ENCODE measurements at regions not wholly inside any gene's neighbourhood (a gene's known extent, or its start where the extent isn't known, plus 50 kb on each side); places are given as distances from the start of the nearest gene placed in this dataset.
"Not testable (repeated sequence)": the region's sequence is repeated elsewhere in the genome, so short reads cannot be mapped to it uniquely, and the experiment has no call there.

DNA sequence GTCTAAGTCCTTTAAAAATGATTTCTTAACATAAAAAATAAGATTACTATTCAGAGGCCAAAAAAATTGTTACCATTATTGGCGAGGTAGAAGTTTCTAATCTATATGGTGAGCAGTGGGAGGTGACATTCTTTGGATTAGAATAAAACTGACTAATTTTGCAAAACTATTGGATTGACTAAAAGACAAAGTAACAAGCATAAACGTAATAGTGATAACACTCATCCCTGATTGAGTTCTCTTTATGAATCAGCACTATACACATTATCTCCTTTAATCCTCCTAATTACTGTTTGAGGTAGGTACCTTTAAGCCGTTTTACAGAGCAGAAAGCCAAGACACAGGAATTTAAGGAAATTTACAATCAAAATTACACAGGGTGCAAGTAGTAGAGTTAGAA, 139.2 kb upstream of the NRP1 start:
- no peaks in the 10 kb centered on the region for H3K36me3 ChIP-seq (ENCODE audit: control insufficient read depth in 1 of 2, insufficient read depth in 2 of 2, low read length in 1 of 2)
- no peaks in the 10 kb centered on the region for H3K9me3 ChIP-seq (ENCODE audit: control insufficient read depth, low read length)
- no peak overlapping the region for H3K4me3 ChIP-seq (ENCODE audit: low read length in 2 of 2)
- H3K4me1 ChIP-seq (ENCODE audit: control insufficient read depth in 1 of 2, insufficient read depth in 2 of 2, low read length in 2 of 2): no peaks in the 10 kb centered on the region
- no peak overlapping the region for H3K27ac ChIP-seq (ENCODE audit: low read depth in 1 of 2, low read length in 2 of 2)
- no peaks in the 10 kb centered on the region for H3K27me3 ChIP-seq (ENCODE audit: control insufficient read depth in 1 of 2, insufficient read depth in 2 of 2, low read length in 1 of 2)
- intact Hi-C loops (cut with DNase I): no loop called here
- 91 to 96% methylated on average over 3 of the region's 3 CpGs for WGBS, 2 donors
- ATAC-seq (ENCODE audit: low FRiP score): no peak
- no peak for DNase-seq

DNA sequence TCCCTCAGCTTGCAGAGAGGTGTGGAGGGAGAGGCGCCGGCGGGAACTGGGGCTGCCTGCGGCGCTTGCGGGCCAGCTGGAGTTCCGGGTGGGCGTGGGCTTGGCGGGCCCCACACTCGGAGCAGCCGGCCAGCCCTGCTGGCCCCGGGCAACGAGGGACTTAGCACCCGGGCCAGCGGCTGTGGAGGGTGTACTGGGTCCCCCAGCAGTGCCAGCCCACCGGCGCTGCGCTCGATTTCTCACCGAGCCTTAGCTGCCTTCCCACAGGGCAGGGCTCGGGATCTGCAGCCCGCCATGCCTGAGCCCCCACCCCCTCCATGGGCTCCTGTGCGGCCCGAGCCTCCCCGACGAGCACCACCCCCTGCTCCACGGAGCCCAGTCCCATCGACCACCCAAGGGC, 133.5 kb upstream of the NRP1 start:
- DNase-seq; H3K9me3 ChIP-seq (ENCODE audit: control insufficient read depth, low read length); H3K36me3 ChIP-seq (ENCODE audit: control insufficient read depth in 1 of 2, insufficient read depth in 2 of 2, low read length in 1 of 2); ATAC-seq (ENCODE audit: low FRiP score); H3K4me3 ChIP-seq (ENCODE audit: low read length in 2 of 2); H3K4me1 ChIP-seq (ENCODE audit: control insufficient read depth in 1 of 2, insufficient read depth in 2 of 2, low read length in 2 of 2); H3K27ac ChIP-seq (ENCODE audit: low read depth in 1 of 2, low read length in 2 of 2); H3K27me3 ChIP-seq (ENCODE audit: control insufficient read depth in 1 of 2, insufficient read depth in 2 of 2, low read length in 1 of 2): not testable (repeated sequence)
- 96% methylated on average over 23 to 28 of the region's 28 CpGs for WGBS, 2 donors
- intact Hi-C loops (cut with DNase I): loop anchor here in 1 of 2 donors (10.0 kb wide), 1 partner anchor 133 kb away; the partner anchor contains the start of gene NRP1

DNA sequence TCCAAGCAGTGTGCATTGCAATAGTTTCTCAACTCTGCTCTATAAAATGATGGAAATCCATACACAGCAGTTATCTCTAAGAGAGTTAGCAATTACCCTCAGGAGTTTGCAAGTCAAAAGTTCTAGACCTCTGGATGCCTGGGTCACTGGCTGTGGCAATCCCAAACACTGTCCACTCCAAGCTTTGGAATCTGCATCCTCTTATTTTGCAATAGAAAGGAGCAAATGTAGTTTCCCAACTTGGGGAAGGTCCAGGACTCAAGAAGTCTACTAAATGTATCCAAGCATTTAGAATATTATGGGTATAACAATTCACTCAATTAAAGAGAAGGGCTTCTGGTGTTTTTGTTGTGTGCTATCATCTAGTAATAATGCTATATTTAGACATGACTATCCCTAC, 131.3 kb upstream of the NRP1 start:
- ATAC-seq (ENCODE audit: low FRiP score): peak; percentile 56
- Histone ChIP-seq H3K27ac (ENCODE audit: low read depth in 1 of 2, low read length in 2 of 2) (no peak overlapping the region), H3K9me3 (ENCODE audit: control insufficient read depth, low read length) (no peaks in the 10 kb centered on the region), H3K4me1 (ENCODE audit: control insufficient read depth in 1 of 2, insufficient read depth in 2 of 2, low read length in 2 of 2) (peaks cover 2 to 5% of the 10 kb centered on the region in 2 donors), H3K27me3 (ENCODE audit: control insufficient read depth in 1 of 2, insufficient read depth in 2 of 2, low read length in 1 of 2) (no peaks in the 10 kb centered on the region), H3K36me3 (ENCODE audit: control insufficient read depth in 1 of 2, insufficient read depth in 2 of 2, low read length in 1 of 2) (no peaks in the 10 kb centered on the region), H3K4me3 (ENCODE audit: low read length in 2 of 2) (no peak overlapping the region)
- intact Hi-C loops (cut with DNase I): loop anchor here in 1 of 2 donors (10.0 kb wide), 1 partner anchor 131 kb away; the partner anchor contains the start of gene NRP1
- DNase-seq: no peak

DNA sequence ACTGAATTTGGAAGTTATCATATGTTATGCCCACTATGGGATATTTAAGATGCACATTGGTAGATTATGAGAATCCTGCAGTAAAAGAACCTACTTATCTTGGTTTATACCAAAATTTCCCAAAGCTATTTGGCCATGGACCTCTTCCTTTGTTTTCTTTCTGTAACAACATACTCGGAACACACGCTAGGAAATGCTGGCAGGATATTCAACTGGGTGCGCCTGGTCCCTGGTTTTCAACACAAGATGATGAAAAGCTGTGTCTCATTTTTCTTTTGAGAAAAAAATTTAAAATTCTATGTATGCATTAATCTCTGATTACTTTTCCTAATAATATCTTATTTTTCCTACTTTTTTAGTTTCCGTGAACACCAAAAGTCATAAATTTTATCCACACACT, 128.5 kb upstream of the NRP1 start:
- no peak for ATAC-seq (ENCODE audit: low FRiP score)
- Histone ChIP-seq H3K27me3 (ENCODE audit: control insufficient read depth in 1 of 2, insufficient read depth in 2 of 2, low read length in 1 of 2) (no peaks in the 10 kb centered on the region), H3K4me3 (ENCODE audit: low read length in 2 of 2) (no peak overlapping the region), H3K9me3 (ENCODE audit: control insufficient read depth, low read length) (no peaks in the 10 kb centered on the region), H3K36me3 (ENCODE audit: control insufficient read depth in 1 of 2, insufficient read depth in 2 of 2, low read length in 1 of 2) (no peaks in the 10 kb centered on the region), H3K27ac (ENCODE audit: low read depth in 1 of 2, low read length in 2 of 2) (no peak overlapping the region), H3K4me1 (ENCODE audit: control insufficient read depth in 1 of 2, insufficient read depth in 2 of 2, low read length in 2 of 2) (peaks cover 4 to 10% of the 10 kb centered on the region in 2 donors)
- WGBS, 2 donors: 39 to 40% methylated on average over 4 of the region's 4 CpGs
- DNase-seq: no peak
- intact Hi-C loops (cut with DNase I): loop anchor here in 1 of 2 donors (10.0 kb wide), 1 partner anchor 128 kb away; the partner anchor contains the start of gene NRP1

DNA sequence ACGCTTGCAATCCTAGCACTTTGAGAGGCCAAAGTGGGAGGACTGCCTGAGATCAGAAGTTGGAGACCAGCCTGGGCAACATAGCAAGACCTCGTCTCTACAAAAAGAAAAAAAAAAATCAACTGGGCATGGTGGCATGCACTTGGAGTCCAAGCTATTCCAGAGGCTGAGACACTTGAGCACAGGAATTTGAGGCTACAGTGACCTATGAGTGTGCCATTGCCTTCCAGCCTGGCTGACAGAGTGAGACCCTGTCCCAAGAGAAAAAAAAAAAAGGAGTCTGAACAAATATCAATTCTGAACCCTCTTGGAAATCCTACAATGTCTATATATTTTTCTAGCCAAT, 126.8 kb upstream of the NRP1 start:
- DNase-seq (peak in 1 of 2 donors; percentile 51), ATAC-seq (ENCODE audit: low FRiP score) (peak; percentile 15)
- no peaks in the 10 kb centered on the region for H3K36me3 ChIP-seq (ENCODE audit: control insufficient read depth in 1 of 2, insufficient read depth in 2 of 2, low read length in 1 of 2)
- peak overlapping the region; percentile 51 to 85 for H3K27ac ChIP-seq (ENCODE audit: low read depth in 1 of 2, low read length in 2 of 2)
- intact Hi-C loops (cut with DNase I): loop anchor here in 1 of 2 donors (10.0 kb wide), 1 partner anchor 126 kb away; the partner anchor contains the start of gene NRP1
- no peak overlapping the region for H3K4me3 ChIP-seq (ENCODE audit: low read length in 2 of 2)
- no peaks in the 10 kb centered on the region for H3K9me3 ChIP-seq (ENCODE audit: control insufficient read depth, low read length)
- 0 to 6% methylated on average over 2 of the region's 2 CpGs for WGBS, 2 donors
- no peaks in the 10 kb centered on the region for H3K27me3 ChIP-seq (ENCODE audit: control insufficient read depth in 1 of 2, insufficient read depth in 2 of 2, low read length in 1 of 2)
- H3K4me1 ChIP-seq (ENCODE audit: control insufficient read depth in 1 of 2, insufficient read depth in 2 of 2, low read length in 2 of 2): peaks cover 4 to 10% of the 10 kb centered on the region in 2 donors

DNA sequence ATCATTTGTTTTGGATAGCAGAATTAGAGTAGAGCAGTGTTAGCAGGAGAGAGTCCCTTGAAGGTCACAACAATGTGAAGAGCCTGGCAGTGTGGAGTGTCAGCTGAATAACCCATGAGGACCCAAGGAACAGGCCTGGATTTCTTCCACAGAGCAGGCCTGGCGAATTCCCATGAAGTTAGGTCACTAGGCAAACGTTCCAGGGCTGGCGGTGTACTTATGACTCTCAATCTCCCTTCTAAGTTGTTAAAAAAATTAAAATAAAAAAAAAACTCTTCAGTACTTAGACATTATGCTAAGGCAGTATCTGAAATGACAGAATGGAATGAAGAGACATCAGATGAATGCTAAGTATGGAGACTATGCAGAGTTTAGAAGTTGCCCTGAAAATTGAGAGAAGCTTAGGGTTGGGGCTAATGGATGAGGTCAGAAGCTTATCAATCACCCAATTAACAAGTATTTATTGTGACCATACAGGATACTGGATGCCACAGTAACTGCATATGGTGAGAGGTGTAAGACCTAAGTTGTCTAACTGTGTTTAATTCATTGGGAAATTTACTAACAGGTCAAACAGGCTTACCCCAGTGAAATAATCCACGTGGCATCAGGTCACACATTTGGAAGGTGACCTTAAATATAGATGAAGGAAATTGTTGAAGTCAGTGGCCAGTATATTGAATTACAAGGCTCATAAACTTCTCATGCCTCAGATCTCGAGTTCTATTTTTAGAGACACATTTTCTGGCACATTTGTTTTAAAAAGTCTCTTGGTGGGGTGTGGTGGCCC, 126.2 kb upstream of the NRP1 start:
- WGBS, 2 donors: 7 to 9% methylated on average over 5 of the region's 5 CpGs
- no peaks in the 10 kb centered on the region for H3K9me3 ChIP-seq (ENCODE audit: control insufficient read depth, low read length)
- peak; percentile 77 to 87 for DNase-seq
- H3K4me1 ChIP-seq (ENCODE audit: control insufficient read depth in 1 of 2, insufficient read depth in 2 of 2, low read length in 2 of 2): peaks cover 4 to 10% of the 10 kb centered on the region in 2 donors
- H3K27me3 ChIP-seq (ENCODE audit: control insufficient read depth in 1 of 2, insufficient read depth in 2 of 2, low read length in 1 of 2): no peaks in the 10 kb centered on the region
- H3K4me3 ChIP-seq (ENCODE audit: low read length in 2 of 2): no peak overlapping the region
- H3K36me3 ChIP-seq (ENCODE audit: control insufficient read depth in 1 of 2, insufficient read depth in 2 of 2, low read length in 1 of 2): no peaks in the 10 kb centered on the region
- peak overlapping the region; percentile 51 to 93 for H3K27ac ChIP-seq (ENCODE audit: low read depth in 1 of 2, low read length in 2 of 2)
- peak; percentile 76 for ATAC-seq (ENCODE audit: low FRiP score)
- intact Hi-C loops (cut with DNase I): loop anchor here in 1 of 2 donors (10.0 kb wide), 1 partner anchor 126 kb away; the partner anchor contains the start of gene NRP1

DNA sequence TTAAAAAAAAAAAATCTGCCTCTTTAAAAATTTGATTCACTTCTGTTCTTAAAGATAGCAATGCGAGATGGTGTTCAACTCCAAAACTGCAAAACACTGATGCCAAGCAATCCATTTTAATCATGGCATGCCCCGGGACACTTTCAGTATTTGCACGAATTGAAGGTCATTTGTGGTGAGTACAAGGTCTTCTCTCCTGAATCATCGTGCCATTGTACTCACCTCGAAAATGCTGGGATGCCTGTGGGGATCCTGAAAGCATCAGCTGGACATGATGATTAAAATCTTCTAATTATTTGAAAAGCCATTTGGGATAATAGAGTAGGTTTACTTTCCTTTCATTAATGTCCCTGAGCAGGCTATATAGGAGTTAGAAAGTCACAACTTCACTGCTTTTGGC, 125.1 kb upstream of the NRP1 start:
- Histone ChIP-seq H3K27ac (ENCODE audit: low read depth in 1 of 2, low read length in 2 of 2) (peak overlapping the region; percentile 64 to 93), H3K4me1 (ENCODE audit: control insufficient read depth in 1 of 2, insufficient read depth in 2 of 2, low read length in 2 of 2) (peaks cover 4 to 10% of the 10 kb centered on the region in 2 donors), H3K4me3 (ENCODE audit: low read length in 2 of 2) (no peak overlapping the region), H3K27me3 (ENCODE audit: control insufficient read depth in 1 of 2, insufficient read depth in 2 of 2, low read length in 1 of 2) (no peaks in the 10 kb centered on the region), H3K9me3 (ENCODE audit: control insufficient read depth, low read length) (no peaks in the 10 kb centered on the region), H3K36me3 (ENCODE audit: control insufficient read depth in 1 of 2, insufficient read depth in 2 of 2, low read length in 1 of 2) (no peaks in the 10 kb centered on the region)
- ATAC-seq (ENCODE audit: low FRiP score) (no peak), DNase-seq (no peak)
- intact Hi-C loops (cut with DNase I): loop anchor here in 1 of 2 donors (5.0 to 10.0 kb wide), 2 partner anchors 37 to 125 kb away; partner anchors contain the start of gene NRP1
- 10% methylated on average over 5 of the region's 5 CpGs for WGBS, 2 donors

DNA sequence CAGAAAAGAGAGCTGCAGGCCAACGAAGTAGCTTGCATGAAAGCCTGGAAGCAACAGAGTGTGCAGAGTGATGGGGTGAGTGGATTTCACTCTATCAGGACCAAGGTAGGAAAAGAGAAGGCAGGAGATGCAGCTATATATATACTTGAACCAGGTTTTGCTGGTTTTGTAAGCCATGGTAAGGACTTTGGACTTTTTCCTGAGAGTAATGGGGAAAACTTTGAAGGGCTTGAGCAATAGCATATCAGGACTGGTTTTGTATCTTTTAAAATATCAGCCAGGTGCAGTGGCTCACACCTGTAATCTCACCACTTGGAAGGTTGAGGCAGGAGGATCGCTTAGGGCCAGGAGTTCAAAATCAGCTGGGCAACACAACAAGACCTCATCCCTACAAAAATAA, 120.6 kb upstream of the NRP1 start:
- Histone ChIP-seq H3K9me3 (ENCODE audit: control insufficient read depth, low read length) (no peaks in the 10 kb centered on the region), H3K4me1 (ENCODE audit: control insufficient read depth in 1 of 2, insufficient read depth in 2 of 2, low read length in 2 of 2) (peaks cover 2 to 5% of the 10 kb centered on the region in 2 donors), H3K27ac (ENCODE audit: low read depth in 1 of 2, low read length in 2 of 2) (no peak overlapping the region), H3K36me3 (ENCODE audit: control insufficient read depth in 1 of 2, insufficient read depth in 2 of 2, low read length in 1 of 2) (no peaks in the 10 kb centered on the region), H3K4me3 (ENCODE audit: low read length in 2 of 2) (no peak overlapping the region), H3K27me3 (ENCODE audit: control insufficient read depth in 1 of 2, insufficient read depth in 2 of 2, low read length in 1 of 2) (no peaks in the 10 kb centered on the region)
- intact Hi-C loops (cut with DNase I): loop anchor here in 1 of 2 donors (5.0 kb wide), 1 partner anchor 33 kb away; no protein-coding TSS in a partner anchor
- DNase-seq (no peak), ATAC-seq (ENCODE audit: low FRiP score) (no peak)
- 85 to 89% methylated on average over 2 of the region's 2 CpGs for WGBS, 2 donors

DNA sequence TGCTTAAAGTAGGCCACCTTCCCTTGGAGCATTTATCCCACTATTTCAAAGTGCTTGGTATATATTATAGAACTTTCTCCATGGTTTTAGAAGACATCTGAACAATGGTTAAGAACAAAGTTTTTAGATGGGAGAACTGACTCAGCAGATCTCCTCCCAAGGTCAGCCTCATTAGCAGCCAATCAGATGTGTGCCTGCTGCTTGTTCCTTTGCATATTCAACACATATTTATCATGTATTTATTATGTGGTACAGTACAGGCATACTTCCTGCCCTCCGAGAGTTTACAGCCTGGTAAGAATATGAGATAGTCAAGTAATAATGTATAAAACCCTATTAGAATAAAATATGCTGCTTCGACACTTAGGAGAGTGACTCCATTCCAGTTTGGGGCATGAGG, 120.1 kb upstream of the NRP1 start:
- H3K36me3 ChIP-seq (ENCODE audit: control insufficient read depth in 1 of 2, insufficient read depth in 2 of 2, low read length in 1 of 2): no peaks in the 10 kb centered on the region
- no peaks in the 10 kb centered on the region for H3K9me3 ChIP-seq (ENCODE audit: control insufficient read depth, low read length)
- H3K4me3 ChIP-seq (ENCODE audit: low read length in 2 of 2): no peak overlapping the region
- ATAC-seq (ENCODE audit: low FRiP score) (no peak), DNase-seq (no peak)
- H3K27ac ChIP-seq (ENCODE audit: low read depth in 1 of 2, low read length in 2 of 2): no peak overlapping the region
- H3K27me3 ChIP-seq (ENCODE audit: control insufficient read depth in 1 of 2, insufficient read depth in 2 of 2, low read length in 1 of 2): no peaks in the 10 kb centered on the region
- H3K4me1 ChIP-seq (ENCODE audit: control insufficient read depth in 1 of 2, insufficient read depth in 2 of 2, low read length in 2 of 2): peaks cover 2 to 3% of the 10 kb centered on the region in 2 donors
- intact Hi-C loops (cut with DNase I): no loop called here
- WGBS, 2 donors: 96% methylated on average over 2 of the region's 2 CpGs

All from aorta (tissue), 5 donors.